ENCODE measurements at regions not wholly inside any gene's neighbourhood (a gene's known extent, or its start where the extent isn't known, plus 50 kb on each side); places are given as distances from the start of the nearest gene placed in this dataset.

GRCh38 chr2:166676716-166677115 lies 182.7 kb upstream of the SCN7A start:
- no peaks in the 10 kb centered on the region for H3K27me3 ChIP-seq
- in situ Hi-C loops (cut with MboI; ENCODE audit: low sequenced_read_pairs in 4 of 4), result no loop called here

GRCh38 chr2:166675553-166675952 lies 181.5 kb upstream of the SCN7A start:
- no peak overlapping the region for H3K4me3 ChIP-seq
- H3K4me1 ChIP-seq, result no peaks in the 10 kb centered on the region
- DNase-seq, result no peak
- intact Hi-C loops (cut with DNase I; ENCODE audit: low total_unique reads), result no loop called here
- no peaks in the 10 kb centered on the region for H3K36me3 ChIP-seq
- in situ Hi-C loops (cut with MboI; ENCODE audit: low sequenced_read_pairs in 4 of 4), result no loop called here
- no peak for ATAC-seq
- no peaks in the 10 kb centered on the region for H3K27me3 ChIP-seq
- H3K27ac ChIP-seq, result no peak overlapping the region
- H3K9me3 ChIP-seq, result no peaks in the 10 kb centered on the region
- TF ChIP-seq CTCF (IDR thresholded peaks at IDR 0.05 in 4 of 5, conservative IDR thresholded peaks at IDR 0.05 in 1 of 5) (no peak), POLR2A (IDR thresholded peaks at IDR 0.05) (no peak)

More at GRCh38 chr2:166676716-166677115, 182.7 kb upstream of the SCN7A start:
- DNase-seq (no peak), ATAC-seq (no peak)
- Histone ChIP-seq H3K9me3 (no peaks in the 10 kb centered on the region), H3K4me1 (no peaks in the 10 kb centered on the region), H3K36me3 (no peaks in the 10 kb centered on the region), H3K4me3 (no peak overlapping the region), H3K27ac (no peak overlapping the region)
- intact Hi-C loops (cut with DNase I; ENCODE audit: low total_unique reads), result no loop called here
- TF ChIP-seq POLR2A (IDR thresholded peaks at IDR 0.05) (no peak), CTCF (IDR thresholded peaks at IDR 0.05 in 4 of 5, conservative IDR thresholded peaks at IDR 0.05 in 1 of 5) (no peak)

DNA sequence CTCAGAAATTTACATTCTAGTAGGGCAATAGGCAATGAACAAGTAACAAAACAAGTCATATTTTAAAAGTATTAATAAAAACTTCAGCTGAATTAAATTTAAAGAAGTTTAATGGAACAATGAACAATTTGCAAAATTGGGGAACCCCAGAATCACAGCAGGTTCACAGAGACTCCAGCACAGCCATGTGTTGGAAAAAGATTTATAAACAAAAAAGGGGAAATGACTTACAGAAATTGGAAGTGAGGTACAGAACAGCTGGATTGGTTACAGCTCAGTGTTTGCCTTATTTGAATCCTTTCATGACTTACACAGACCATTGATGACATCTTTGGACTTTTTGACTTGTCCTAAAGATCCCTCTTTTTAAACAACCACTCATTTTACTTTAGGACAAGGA lies 179.9 kb upstream of the SCN7A start:
- no peak for DNase-seq
- Histone ChIP-seq H3K27me3 (no peaks in the 10 kb centered on the region), H3K27ac (no peak overlapping the region), H3K4me3 (no peak overlapping the region), H3K9me3 (no peaks in the 10 kb centered on the region), H3K36me3 (no peaks in the 10 kb centered on the region), H3K4me1 (no peaks in the 10 kb centered on the region)
- TF ChIP-seq CTCF (IDR thresholded peaks at IDR 0.05 in 4 of 5, conservative IDR thresholded peaks at IDR 0.05 in 1 of 5) (no peak), POLR2A (IDR thresholded peaks at IDR 0.05) (no peak)
- intact Hi-C loops (cut with DNase I; ENCODE audit: low total_unique reads), result no loop called here
- no peak for ATAC-seq
- in situ Hi-C loops (cut with MboI; ENCODE audit: low sequenced_read_pairs in 4 of 4), result no loop called here

GRCh38 chr2:166671801-166672200 lies 177.8 kb upstream of the SCN7A start:
- no peaks in the 10 kb centered on the region for H3K27me3 ChIP-seq
- H3K4me1 ChIP-seq, result no peaks in the 10 kb centered on the region
- no peaks in the 10 kb centered on the region for H3K36me3 ChIP-seq
- no peak overlapping the region for H3K4me3 ChIP-seq
- DNase-seq (no peak), ATAC-seq (no peak)
- in situ Hi-C loops (cut with MboI; ENCODE audit: low sequenced_read_pairs in 4 of 4) (no loop called here), intact Hi-C loops (cut with DNase I; ENCODE audit: low total_unique reads) (no loop called here)
- H3K9me3 ChIP-seq, result no peaks in the 10 kb centered on the region
- no peak overlapping the region for H3K27ac ChIP-seq
- TF ChIP-seq CTCF (IDR thresholded peaks at IDR 0.05 in 4 of 5, conservative IDR thresholded peaks at IDR 0.05 in 1 of 5) (no peak), POLR2A (IDR thresholded peaks at IDR 0.05) (no peak)

GRCh38 chr2:166671235-166671634 lies 177.2 kb upstream of the SCN7A start:
- Histone ChIP-seq H3K36me3 (no peaks in the 10 kb centered on the region), H3K4me1 (no peaks in the 10 kb centered on the region), H3K9me3 (no peaks in the 10 kb centered on the region), H3K27me3 (no peaks in the 10 kb centered on the region), H3K27ac (no peak overlapping the region), H3K4me3 (no peak overlapping the region)
- in situ Hi-C loops (cut with MboI; ENCODE audit: low sequenced_read_pairs in 4 of 4) (no loop called here), intact Hi-C loops (cut with DNase I; ENCODE audit: low total_unique reads) (no loop called here)
- DNase-seq, result no peak
- no peak for TF ChIP-seq CTCF (IDR thresholded peaks at IDR 0.05 in 4 of 5, conservative IDR thresholded peaks at IDR 0.05 in 1 of 5)
- TF ChIP-seq POLR2A (IDR thresholded peaks at IDR 0.05), result no peak
- no peak for ATAC-seq
